Head of caudate nucleus (tissue), 42 donors: ENCODE measurements at regions not wholly inside any gene's neighbourhood (a gene's known extent, or its start where the extent isn't known, plus 50 kb on each side); places are given as distances from the start of the nearest gene placed in this dataset.

Experiments
- DNase-seq, 42 donors: peaks; one replicate each; pipeline versions ENCODE4 v3.0.0 to v3.0.0-alpha.2; 2020 to 2021; ENCODE audit warnings: mixed read lengths in 7 of 42
- intact Hi-C: fragments of 100-400 bp; cut with DNase I; formaldehyde crosslinking; loops from one replicate; pipeline ENCODE4 v1.15.0; 2022

DNA sequence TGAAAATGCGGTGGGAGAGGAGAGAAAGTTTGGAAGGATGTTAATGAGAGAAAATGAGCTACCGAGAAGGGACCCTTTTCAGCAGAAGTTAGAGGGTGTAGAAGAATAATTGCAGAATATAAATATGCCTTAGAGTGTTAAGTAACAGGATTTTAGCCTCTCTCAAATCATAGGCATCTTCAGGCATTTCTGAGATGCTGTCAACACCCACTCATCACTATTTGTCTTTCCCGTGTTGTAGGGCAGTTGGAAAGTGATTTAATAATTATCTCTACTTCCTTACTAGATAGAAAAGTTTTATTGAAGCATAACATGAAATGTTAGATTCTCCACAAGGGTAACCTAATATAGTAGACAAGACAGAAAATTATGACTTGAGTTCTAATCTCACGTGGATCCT, 96.4 kb upstream of the RGS4 start:
- no peak for DNase-seq
- intact Hi-C loops: no loop called here

DNA sequence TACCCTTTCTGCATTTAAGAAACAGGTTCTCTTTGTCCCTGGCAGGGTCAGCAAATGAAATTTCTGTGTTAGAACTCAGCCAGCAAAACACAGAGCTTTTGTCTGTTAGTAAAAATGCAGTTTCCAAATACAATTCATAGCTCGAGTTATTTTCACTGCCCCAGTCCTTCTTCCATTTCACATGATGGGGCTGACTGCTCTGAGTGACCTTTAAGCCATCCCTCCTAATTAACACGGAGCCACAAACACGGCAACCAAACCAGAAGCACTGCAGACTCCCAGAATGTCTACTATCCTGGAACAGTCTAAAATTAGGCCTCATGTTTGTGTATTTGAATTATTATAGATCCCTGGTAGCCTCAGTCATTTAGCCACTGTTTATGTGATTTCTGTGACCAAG, 99.1 kb upstream of the RGS4 start:
- intact Hi-C loops: no loop called here

GRCh38 chr1:162966613-162967012, 102.5 kb upstream of the RGS4 start:
- DNase-seq: no peak
- intact Hi-C loops: no loop called here

More for the DNA sequence above, 99.1 kb upstream of the RGS4 start:
- DNase-seq: no peak

DNA sequence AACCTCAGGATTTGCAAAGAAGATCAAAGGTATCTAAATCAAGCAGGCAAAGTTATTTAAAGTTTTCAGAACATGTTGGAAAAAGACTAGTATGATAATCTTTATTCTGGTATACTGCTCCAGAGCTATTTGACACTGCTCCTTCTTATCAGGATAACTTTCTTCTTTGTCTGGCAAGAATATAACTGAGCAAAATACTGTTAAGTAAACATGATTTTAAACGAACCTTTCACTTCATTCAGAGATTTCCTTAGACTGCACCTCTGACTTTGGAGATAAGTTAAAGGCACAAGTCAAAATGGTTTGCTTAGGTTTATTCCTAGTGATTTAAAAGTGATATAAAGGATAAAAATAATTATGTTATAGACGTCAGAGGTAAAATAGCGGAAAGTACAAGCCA, 103.9 kb upstream of the CCDC190 start:
- DNase-seq: no peak
- intact Hi-C loops: no loop called here

DNA sequence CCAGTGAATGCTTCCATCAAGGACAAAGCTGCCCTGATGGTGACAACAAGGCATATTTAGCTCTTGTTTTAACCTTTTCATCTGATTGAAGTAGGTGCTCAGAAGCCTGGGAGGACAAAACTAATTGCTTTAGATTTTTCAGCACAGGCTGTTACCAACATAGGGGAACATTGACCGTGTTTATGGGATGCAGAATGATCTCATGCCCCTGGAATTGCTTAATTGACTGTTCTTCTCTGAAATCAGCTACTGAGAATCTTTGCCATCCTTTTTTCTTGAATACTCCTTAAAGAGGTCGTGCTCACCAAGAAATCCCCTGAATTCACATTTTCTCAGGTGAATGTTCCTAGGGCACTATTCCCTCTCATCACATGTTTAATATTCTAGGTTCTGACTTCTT, 95.9 kb upstream of the CCDC190 start:
- intact Hi-C loops: no loop called here
- no peak for DNase-seq

- intact Hi-C loops: no loop called here
- DNase-seq: no peak
These were observed 93.8 kb upstream of the CCDC190 start for GRCh38 chr1:162954824-162955223.

DNA sequence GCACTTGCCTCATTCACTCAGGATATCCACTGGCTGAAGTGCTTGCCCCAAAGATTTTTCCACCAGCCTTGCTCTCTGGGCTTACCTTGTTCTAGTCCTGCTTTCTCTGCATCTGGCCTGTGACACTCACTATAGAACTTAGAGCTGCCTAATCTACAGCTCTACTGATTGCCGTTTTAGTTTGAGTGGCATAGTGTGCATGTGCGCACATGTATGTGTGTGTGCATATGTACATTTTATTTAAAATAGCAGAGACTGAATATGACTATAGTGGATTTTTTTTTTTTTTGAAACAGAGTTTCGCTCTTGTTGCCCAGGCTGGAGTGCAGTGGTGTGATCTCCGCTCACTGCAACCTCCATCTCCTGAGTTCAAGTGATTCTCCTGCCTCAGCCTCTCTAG, 92.0 kb upstream of the CCDC190 start:
- no peak for DNase-seq
- intact Hi-C loops: no loop called here

- intact Hi-C loops: no loop called here
- no peak for DNase-seq
These were observed 90.8 kb upstream of the CCDC190 start for GRCh38 chr1:162951553-162952315.

- intact Hi-C loops: no loop called here
- no peak for DNase-seq
These were observed 89.2 kb upstream of the CCDC190 start for GRCh38 chr1:162950187-162950586.

- intact Hi-C loops: no loop called here
- no peak for DNase-seq
These were observed 85.7 kb upstream of the CCDC190 start for GRCh38 chr1:162946701-162947100.

DNA sequence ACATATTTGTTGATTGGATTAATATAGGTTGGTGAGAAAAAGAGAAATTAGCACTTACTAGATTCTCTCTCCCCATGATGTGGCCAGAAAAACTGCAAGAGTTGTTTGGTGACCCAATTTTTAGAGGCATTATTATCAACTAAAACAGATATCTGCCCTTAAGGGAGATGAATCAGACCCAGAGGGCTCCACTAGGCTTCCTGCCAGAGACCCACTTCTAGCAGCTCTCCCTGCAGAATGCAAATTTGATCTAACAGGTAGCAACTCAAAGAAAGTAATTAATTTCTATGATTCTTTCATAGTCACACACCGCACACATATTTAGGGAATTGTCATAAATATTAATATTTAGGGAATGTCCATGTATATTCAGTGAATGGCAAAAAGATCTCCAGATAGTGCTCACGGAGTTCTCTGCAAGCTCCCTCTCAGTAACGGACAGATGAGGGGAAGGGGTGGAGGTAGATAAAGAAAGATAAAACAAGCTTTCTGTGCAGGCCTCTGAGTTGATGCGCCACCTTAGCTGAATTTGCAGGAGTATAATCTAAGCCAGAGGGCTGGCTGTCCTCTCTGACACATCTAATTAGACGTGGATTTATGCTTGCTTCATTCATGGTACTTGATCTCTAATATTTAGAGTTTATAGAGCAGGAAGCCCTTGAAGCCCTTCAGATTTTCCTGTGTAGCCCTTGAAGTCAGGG, 84.1 kb upstream of the CCDC190 start:
- no peak for DNase-seq
- intact Hi-C loops: no loop called here

GRCh38 chr1:162943622-162944021, 82.6 kb upstream of the CCDC190 start:
- no peak for DNase-seq
- intact Hi-C loops: no loop called here

DNA sequence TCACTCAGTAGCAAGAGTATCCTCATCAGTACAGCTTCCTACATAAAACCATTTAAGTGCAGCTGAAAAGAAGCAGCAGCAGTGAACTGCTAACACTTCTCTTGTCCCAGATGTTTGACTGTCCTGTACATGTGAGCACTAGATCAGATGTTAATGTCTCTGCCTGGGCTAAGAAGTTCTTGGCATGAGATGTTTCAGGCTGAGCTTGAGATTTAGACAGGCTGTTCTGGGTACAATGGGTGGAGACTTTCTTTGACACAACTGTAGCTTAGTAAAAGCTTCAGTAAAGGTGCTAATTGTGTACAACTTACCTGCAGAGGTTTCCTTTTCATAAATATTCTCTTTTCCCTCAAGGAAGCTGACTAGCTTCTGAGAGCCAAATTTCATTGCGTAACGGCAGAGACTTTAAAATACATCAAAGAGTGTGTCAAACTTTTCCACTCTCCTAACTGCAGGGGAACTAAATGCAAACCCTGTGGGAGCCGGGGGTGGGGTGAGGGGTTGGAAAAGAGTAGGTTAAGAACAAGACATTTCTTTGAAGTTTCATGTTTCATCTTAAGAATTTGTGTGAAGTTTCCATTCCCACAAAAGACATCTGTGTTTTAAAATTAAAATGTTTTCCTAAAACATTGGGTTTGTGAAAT, 82.1 kb upstream of the CCDC190 start:
- peak; percentile 11 to 87 (median 61) for DNase-seq
- intact Hi-C loops: no loop called here

DNA sequence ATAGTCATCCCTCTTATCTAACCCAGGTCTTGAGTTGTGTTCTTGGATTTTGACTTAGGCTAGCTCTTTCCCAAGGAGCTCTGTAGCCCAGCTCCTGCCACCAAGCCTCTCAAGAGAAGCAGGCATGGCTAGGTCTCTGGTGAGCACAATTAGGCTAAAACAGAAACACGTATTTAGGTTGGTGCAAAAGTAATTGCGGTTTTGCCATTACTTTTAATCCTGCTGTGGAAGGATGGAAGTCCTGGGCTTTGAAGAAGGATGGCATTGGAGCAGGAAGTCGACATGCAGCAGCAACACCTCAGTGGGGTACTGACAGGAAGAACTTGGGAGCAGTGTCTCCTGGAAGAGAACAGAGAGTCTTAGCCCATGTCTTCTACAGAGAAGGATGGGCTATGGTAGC, 80.0 kb upstream of the CCDC190 start:
- no peak for DNase-seq
- intact Hi-C loops: no loop called here

GRCh38 chr1:162939035-162939434, 78.1 kb upstream of the CCDC190 start:
- intact Hi-C loops: no loop called here
- no peak for DNase-seq

- intact Hi-C loops: no loop called here
- no peak for DNase-seq
These were observed 76.9 kb upstream of the CCDC190 start for GRCh38 chr1:162937716-162938395.

- intact Hi-C loops: no loop called here
- no peak for DNase-seq
These were observed 70.1 kb upstream of the CCDC190 start for GRCh38 chr1:162930976-162931560.

DNA sequence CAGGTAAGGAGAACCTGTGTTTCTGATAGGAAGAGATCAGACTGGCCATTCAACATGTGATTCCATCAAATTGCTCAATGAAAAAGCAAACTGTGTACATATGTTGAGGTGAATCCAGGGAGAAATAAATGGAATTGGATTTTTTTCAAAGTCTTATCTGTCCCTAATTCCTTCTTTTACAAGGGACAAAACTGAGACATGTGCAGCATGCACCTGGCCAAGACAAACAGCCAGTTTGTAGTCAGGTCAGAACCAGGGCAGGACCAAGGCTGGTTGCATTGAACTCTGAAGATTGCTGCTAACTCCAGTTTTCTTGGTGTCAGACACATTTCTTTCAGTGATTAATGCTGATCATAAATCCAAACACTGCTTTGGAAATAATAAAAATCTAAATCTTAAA, 69.6 kb upstream of the CCDC190 start:
- intact Hi-C loops: no loop called here
- DNase-seq: no peak

DNA sequence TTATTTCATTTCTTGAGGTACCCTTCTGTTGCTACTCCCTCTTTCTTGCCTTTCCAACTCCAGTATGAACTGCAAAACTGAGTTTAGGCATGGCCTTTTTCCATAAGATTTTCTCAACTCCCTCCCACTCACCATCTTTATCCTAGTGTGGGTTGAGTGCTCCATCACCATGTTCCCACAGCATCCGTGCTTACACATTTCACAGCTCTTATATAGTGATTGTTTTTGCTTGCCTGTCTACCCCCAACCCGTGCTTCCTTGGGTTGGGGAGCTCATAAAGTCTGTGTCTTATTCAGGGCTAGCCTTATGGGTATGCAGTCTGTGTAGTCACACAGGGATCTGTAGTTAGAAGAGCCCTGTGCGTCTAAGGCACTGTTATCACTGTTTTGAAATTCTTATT, 68.2 kb upstream of the CCDC190 start:
- DNase-seq: peak in 3 of 42 donors; percentile 20 to 38 (median 30)

GRCh38 chr1:162928141-162928540, 67.2 kb upstream of the CCDC190 start:
- intact Hi-C loops: no loop called here
- DNase-seq: no peak

More for the DNA sequence above, 68.2 kb upstream of the CCDC190 start:
- intact Hi-C loops: no loop called here
